ENCODE measurements at regions not wholly inside any gene's neighbourhood (a gene's known extent, or its start where the extent isn't known, plus 50 kb on each side); places are given as distances from the start of the nearest gene placed in this dataset.

GRCh38 chr20:57006411-57007170 lies 259.9 kb downstream of the BMP7 start:
- POLR2A ChIA-PET, result no interaction called here

GRCh38 chr20:57007171-57007540 lies 259.3 kb downstream of the BMP7 start:
- POLR2A ChIA-PET, result no interaction called here
- CTCF ChIA-PET, result no interaction called here

More at GRCh38 chr20:57006411-57007170, 259.9 kb downstream of the BMP7 start:
- CTCF ChIA-PET, result no interaction called here

GRCh38 chr20:57008217-57008616 lies 258.2 kb downstream of the BMP7 start:
- CTCF ChIA-PET, result no interaction called here
- POLR2A ChIA-PET, result no interaction called here

GRCh38 chr20:57009355-57009754 lies 257.1 kb downstream of the BMP7 start:
- ChIA-PET POLR2A (no interaction called here), CTCF (no interaction called here)

- POLR2A ChIA-PET, result no interaction called here
- CTCF ChIA-PET, result no interaction called here
These were observed 256.7 kb downstream of the BMP7 start for GRCh38 chr20:57009775-57010174.

GRCh38 chr20:57012691-57013090 lies 253.8 kb downstream of the BMP7 start:
- POLR2A ChIA-PET, result no interaction called here
- CTCF ChIA-PET, result no interaction called here

- ChIA-PET POLR2A (no interaction called here), CTCF (no interaction called here)
These were observed 253.2 kb downstream of the BMP7 start for GRCh38 chr20:57013217-57013616.

GRCh38 chr20:57013741-57014140 lies 252.7 kb downstream of the BMP7 start:
- ChIA-PET POLR2A (no interaction called here), CTCF (no interaction called here)

- ChIA-PET CTCF (no interaction called here), POLR2A (no interaction called here)
These were observed 246.1 kb downstream of the BMP7 start for GRCh38 chr20:57020364-57020763.

GRCh38 chr20:57022306-57022705 lies 244.1 kb downstream of the BMP7 start:
- CTCF ChIA-PET, result no interaction called here
- POLR2A ChIA-PET, result no interaction called here

- ChIA-PET CTCF (no interaction called here), POLR2A (no interaction called here)
These were observed 243.4 kb downstream of the BMP7 start for GRCh38 chr20:57023007-57023406.

- ChIA-PET CTCF (no interaction called here), POLR2A (no interaction called here)
These were observed 242.4 kb downstream of the BMP7 start for GRCh38 chr20:57023997-57024396.

GRCh38 chr20:57024849-57025248 lies 241.6 kb downstream of the BMP7 start:
- CTCF ChIA-PET, result no interaction called here
- POLR2A ChIA-PET, result no interaction called here

- POLR2A ChIA-PET, result no interaction called here
- CTCF ChIA-PET, result no interaction called here
These were observed 241.2 kb downstream of the BMP7 start for GRCh38 chr20:57025261-57025660.

GRCh38 chr20:57025666-57026224 lies 240.7 kb downstream of the BMP7 start:
- POLR2A ChIA-PET, result no interaction called here
- CTCF ChIA-PET, result no interaction called here

GRCh38 chr20:57027777-57028176 lies 238.7 kb downstream of the BMP7 start:
- CTCF ChIA-PET, result no interaction called here
- POLR2A ChIA-PET, result no interaction called here

- CTCF ChIA-PET, result no interaction called here
- POLR2A ChIA-PET, result no interaction called here
These were observed 235.5 kb downstream of the BMP7 start for GRCh38 chr20:57030611-57031600.

- POLR2A ChIA-PET, result no interaction called here
- CTCF ChIA-PET, result no interaction called here
These were observed 234.5 kb downstream of the BMP7 start for GRCh38 chr20:57031867-57032355.

GRCh38 chr20:57032847-57033246 lies 233.6 kb downstream of the BMP7 start:
- ChIA-PET CTCF (no interaction called here), POLR2A (no interaction called here)

GRCh38 chr20:57034001-57034400 lies 232.4 kb downstream of the BMP7 start:
- CTCF ChIA-PET, result no interaction called here
- POLR2A ChIA-PET, result no interaction called here

- CTCF ChIA-PET, result interaction anchor here (1.0 kb wide), 1 partner anchor 22 kb away, joined by 3 read pairs; no protein-coding TSS in a partner anchor
These were observed 228.8 kb downstream of the BMP7 start for GRCh38 chr20:57037689-57038088.

More at GRCh38 chr20:57037689-57038088, 228.8 kb downstream of the BMP7 start:
- POLR2A ChIA-PET, result no interaction called here
